ENCODE measurements at regions not wholly inside any gene's neighbourhood (a gene's known extent, or its start where the extent isn't known, plus 50 kb on each side); places are given as distances from the start of the nearest gene placed in this dataset.

- Histone ChIP-seq H3K27me3 (ENCODE audit: control insufficient read depth, insufficient read depth, low read length) (no peaks in the 10 kb centered on the region; the same call in 1 of the 2 replicates), H3K27ac (ENCODE audit: low read length) (no peak overlapping the region), H3K4me3 (ENCODE audit: low read depth in 2 of 2, low read length in 2 of 2) (no peak overlapping the region), H3K4me1 (ENCODE audit: control insufficient read depth, insufficient read depth, low read length) (peaks cover 2% of the 10 kb centered on the region; the same call in 1 of the 2 replicates), H3K9me3 (ENCODE audit: control insufficient read depth, insufficient read depth, low read depth, low read length) (no peaks in the 10 kb centered on the region), H3K36me3 (ENCODE audit: control insufficient read depth, insufficient read depth, low read length) (no peaks in the 10 kb centered on the region)
- TF ChIP-seq REST (IDR thresholded peaks at IDR 0.05; ENCODE audit: insufficient read depth in 1 of 2, low read depth in 2 of 2, low read length in 1 of 2) (no peak), TCF7L2 (IDR thresholded peaks at IDR 0.05; ENCODE audit: low read depth, low read length) (no peak), POLR2AphosphoS5 (IDR thresholded peaks at IDR 0.05; ENCODE audit: low read depth, low read length) (no peak), SIN3A (IDR thresholded peaks at IDR 0.05; ENCODE audit: borderline replicate concordance, insufficient read depth, low read depth, low read length) (no peak), CTCF (IDR thresholded peaks at IDR 0.05) (no peak)
- BruUV-seq (replicated peaks) = no TSS peak
- in situ Hi-C loops (cut with HindIII; ENCODE audit: low pct_unique_long_range_greater_than_20kb, low sequenced_read_pairs) (no loop called here), intact Hi-C loops (cut with micrococcal nuclease; ENCODE audit: unreplicated experiment) (no loop called here)
- ChIA-PET POLR2A (no interaction called here), CTCF (interaction anchor here (0.6 kb wide), 1 partner anchor 182 kb away, joined by 5 read pairs; no protein-coding TSS in a partner anchor)
- DNase-seq (ENCODE audit: low read depth, low spot score) = no peak
- ATAC-seq = no peak
These were observed 121.9 kb upstream of the CDC42BPA start for GRCh38 chr1:227440182-227440581.

- Histone ChIP-seq H3K4me1 (ENCODE audit: control insufficient read depth, insufficient read depth, low read length) (peaks cover 2% of the 10 kb centered on the region; the same call in 1 of the 2 replicates), H3K9me3 (ENCODE audit: control insufficient read depth, insufficient read depth, low read depth, low read length) (no peaks in the 10 kb centered on the region), H3K4me3 (ENCODE audit: low read depth in 2 of 2, low read length in 2 of 2) (peak overlapping the region; percentile 31 to 62), H3K27ac (ENCODE audit: low read length) (peak overlapping the region; percentile 52; the same call in 1 of the 2 replicates), H3K36me3 (ENCODE audit: control insufficient read depth, insufficient read depth, low read length) (no peaks in the 10 kb centered on the region), H3K27me3 (ENCODE audit: control insufficient read depth, insufficient read depth, low read length) (no peaks in the 10 kb centered on the region; the same call in 1 of the 2 replicates)
- intact Hi-C loops (cut with micrococcal nuclease; ENCODE audit: unreplicated experiment) = loop anchor here (1.0 to 5.0 kb wide), 4 partner anchors 120 to 525 kb away; partner anchors contain the start of gene CDC42BPA
- CTCF ChIA-PET = no interaction called here
- POLR2A ChIA-PET = no interaction called here
- BruUV-seq (replicated peaks) = no TSS peak
- DNase-seq (ENCODE audit: low read depth, low spot score) (peak; percentile 30), ATAC-seq (peak; percentile 91)
- in situ Hi-C loops (cut with HindIII; ENCODE audit: low pct_unique_long_range_greater_than_20kb, low sequenced_read_pairs) = no loop called here
- TF ChIP-seq SIN3A (IDR thresholded peaks at IDR 0.05; ENCODE audit: borderline replicate concordance, insufficient read depth, low read depth, low read length) (no peak), CTCF (IDR thresholded peaks at IDR 0.05) (peak; percentile 64), POLR2AphosphoS5 (IDR thresholded peaks at IDR 0.05; ENCODE audit: low read depth, low read length) (no peak), REST (IDR thresholded peaks at IDR 0.05; ENCODE audit: insufficient read depth in 1 of 2, low read depth in 2 of 2, low read length in 1 of 2) (no peak)
These were observed 119.3 kb upstream of the CDC42BPA start for GRCh38 chr1:227437495-227438008.
